ENCODE measurements at regions not wholly inside any gene's neighbourhood (a gene's known extent, or its start where the extent isn't known, plus 50 kb on each side); places are given as distances from the start of the nearest gene placed in this dataset.
"Not testable (repeated sequence)": the region's sequence is repeated elsewhere in the genome, so short reads cannot be mapped to it uniquely, and the experiment has no call there.

- peaks cover 7 to 41% (median 28%) of the 10 kb centered on the region in 7 donors for H3K9me3 Mint-ChIP-seq
- DNase-seq, result no peak
- H3K9ac ChIP-seq (ENCODE audit: insufficient read depth, low read length, poor library complexity, severe bottlenecking), result no peak overlapping the region
- H3K9me3 ChIP-seq (replicated peaks in 1 of 2; ENCODE audit: control insufficient read depth in 1 of 2, insufficient read depth in 1 of 2, low read length in 2 of 2), result peaks cover 39 to 45% of the 10 kb centered on the region in 2 donors
- H3K36me3 Mint-ChIP-seq, result no peaks in the 10 kb centered on the region
- H3K4me3 Mint-ChIP-seq, result no peak overlapping the region
- H3K4me3 ChIP-seq (replicated peaks in 1 of 3; ENCODE audit: low read depth in 2 of 3, low read length in 3 of 3), result no peak overlapping the region
- H3K27ac Mint-ChIP-seq, result no peak overlapping the region
- no peak overlapping the region for H2AFZ ChIP-seq (ENCODE audit: insufficient read depth, low read depth, low read length, poor library complexity, severe bottlenecking)
- H3K4me1 Mint-ChIP-seq, result no peaks in the 10 kb centered on the region
- H3K27ac ChIP-seq (ENCODE audit: low read depth in 1 of 2, low read length in 2 of 2), result no peak overlapping the region
- H3K79me2 ChIP-seq (ENCODE audit: insufficient read depth, low read length), result no peaks in the 10 kb centered on the region
- no peaks in the 10 kb centered on the region for H4K20me1 ChIP-seq (ENCODE audit: insufficient read depth, low read length)
- H3K4me2 ChIP-seq (replicated peaks; ENCODE audit: extremely low read depth, low read length, poor library complexity, severe bottlenecking), result no peak overlapping the region
- intact Hi-C loops (cut with micrococcal nuclease), result no loop called here
- H3K4me1 ChIP-seq (ENCODE audit: control insufficient read depth in 1 of 2, insufficient read depth in 2 of 2, low read length in 2 of 2), result no peaks in the 10 kb centered on the region
- TF ChIP-seq, protein P1, sequence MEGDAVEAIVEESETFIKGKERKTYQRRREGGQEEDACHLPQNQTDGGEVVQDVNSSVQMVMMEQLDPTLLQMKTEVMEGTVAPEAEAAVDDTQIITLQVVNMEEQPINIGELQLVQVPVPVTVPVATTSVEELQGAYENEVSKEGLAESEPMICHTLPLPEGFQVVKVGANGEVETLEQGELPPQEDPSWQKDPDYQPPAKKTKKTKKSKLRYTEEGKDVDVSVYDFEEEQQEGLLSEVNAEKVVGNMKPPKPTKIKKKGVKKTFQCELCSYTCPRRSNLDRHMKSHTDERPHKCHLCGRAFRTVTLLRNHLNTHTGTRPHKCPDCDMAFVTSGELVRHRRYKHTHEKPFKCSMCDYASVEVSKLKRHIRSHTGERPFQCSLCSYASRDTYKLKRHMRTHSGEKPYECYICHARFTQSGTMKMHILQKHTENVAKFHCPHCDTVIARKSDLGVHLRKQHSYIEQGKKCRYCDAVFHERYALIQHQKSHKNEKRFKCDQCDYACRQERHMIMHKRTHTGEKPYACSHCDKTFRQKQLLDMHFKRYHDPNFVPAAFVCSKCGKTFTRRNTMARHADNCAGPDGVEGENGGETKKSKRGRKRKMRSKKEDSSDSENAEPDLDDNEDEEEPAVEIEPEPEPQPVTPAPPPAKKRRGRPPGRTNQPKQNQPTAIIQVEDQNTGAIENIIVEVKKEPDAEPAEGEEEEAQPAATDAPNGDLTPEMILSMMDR (IDR thresholded peaks at IDR 0.05), result no peak
- H3K36me3 ChIP-seq (replicated peaks in 1 of 2; ENCODE audit: control insufficient read depth in 1 of 2, insufficient read depth in 2 of 2, low read length in 2 of 2), result no peaks in the 10 kb centered on the region
- H3K27me3 ChIP-seq (ENCODE audit: control insufficient read depth in 2 of 2, insufficient read depth in 2 of 2, low read length in 2 of 2), result no peaks in the 10 kb centered on the region
- WGBS (ENCODE audit: insufficient coverage), result no CpG with 5 or more reads among the region's 3 CpGs
- no peaks in the 10 kb centered on the region for H3K27me3 Mint-ChIP-seq (ENCODE audit: low read depth in 3 of 3)
Measured at GRCh38 chr19:20307127-20307526, 140.1 kb downstream of the ZNF486 start.

DNA sequence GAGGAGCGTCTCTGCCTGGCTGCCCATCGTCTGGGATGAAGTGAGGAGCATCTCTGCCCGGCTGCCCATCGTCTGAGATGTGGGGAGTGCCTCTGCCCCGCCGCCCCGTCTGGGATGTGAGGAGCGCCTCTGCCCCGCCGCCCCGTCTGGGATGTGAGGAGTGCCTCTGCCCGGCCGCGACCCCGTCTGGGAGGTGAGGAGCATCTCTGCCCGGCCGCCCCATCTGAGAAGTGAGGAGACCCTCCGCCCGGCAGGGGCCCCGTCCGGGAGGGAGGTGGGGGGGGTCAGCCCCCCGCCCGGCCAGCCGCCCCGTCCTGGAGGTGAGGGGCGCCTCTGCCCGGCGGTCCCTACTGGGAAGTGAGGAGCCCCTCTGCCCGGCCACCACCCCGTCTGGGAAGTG lies 129.3 kb downstream of the ZNF486 start:
- H3K4me1 ChIP-seq (ENCODE audit: control insufficient read depth in 1 of 2, insufficient read depth in 2 of 2, low read length in 2 of 2); H3K36me3 Mint-ChIP-seq; H4K20me1 ChIP-seq (ENCODE audit: insufficient read depth, low read length); H3K27me3 Mint-ChIP-seq (ENCODE audit: low read depth in 3 of 3); H3K27ac ChIP-seq (ENCODE audit: low read depth in 1 of 2, low read length in 2 of 2); H3K4me3 ChIP-seq (replicated peaks in 1 of 3; ENCODE audit: low read depth in 2 of 3, low read length in 3 of 3); H3K4me3 Mint-ChIP-seq; H3K9ac ChIP-seq (ENCODE audit: insufficient read depth, low read length, poor library complexity, severe bottlenecking); intact Hi-C loops (cut with micrococcal nuclease); H3K4me1 Mint-ChIP-seq; H3K79me2 ChIP-seq (ENCODE audit: insufficient read depth, low read length); H3K27ac Mint-ChIP-seq; H3K27me3 ChIP-seq (ENCODE audit: control insufficient read depth in 2 of 2, insufficient read depth in 2 of 2, low read length in 2 of 2); H3K36me3 ChIP-seq (replicated peaks in 1 of 2; ENCODE audit: control insufficient read depth in 1 of 2, insufficient read depth in 2 of 2, low read length in 2 of 2); H3K4me2 ChIP-seq (replicated peaks; ENCODE audit: extremely low read depth, low read length, poor library complexity, severe bottlenecking); DNase-seq; H2AFZ ChIP-seq (ENCODE audit: insufficient read depth, low read depth, low read length, poor library complexity, severe bottlenecking): not testable (repeated sequence)
- H3K9me3 ChIP-seq (replicated peaks in 1 of 2; ENCODE audit: control insufficient read depth in 1 of 2, insufficient read depth in 1 of 2, low read length in 2 of 2), result peaks cover 16 to 21% of the 10 kb centered on the region in 2 donors
- H3K9me3 Mint-ChIP-seq, result peaks cover 10 to 44% (median 22%) of the 10 kb centered on the region in 7 donors
- 98% methylated on average over 12 of the region's 30 CpGs for WGBS (ENCODE audit: insufficient coverage)

All from CD14-positive monocyte (primary cell).